ENCODE measurements at regions not wholly inside any gene's neighbourhood (a gene's known extent, or its start where the extent isn't known, plus 50 kb on each side); places are given as distances from the start of the nearest gene placed in this dataset.
A peak's percentile ranks its signal among the peaks of the same experiment; 100 is the strongest.

DNA sequence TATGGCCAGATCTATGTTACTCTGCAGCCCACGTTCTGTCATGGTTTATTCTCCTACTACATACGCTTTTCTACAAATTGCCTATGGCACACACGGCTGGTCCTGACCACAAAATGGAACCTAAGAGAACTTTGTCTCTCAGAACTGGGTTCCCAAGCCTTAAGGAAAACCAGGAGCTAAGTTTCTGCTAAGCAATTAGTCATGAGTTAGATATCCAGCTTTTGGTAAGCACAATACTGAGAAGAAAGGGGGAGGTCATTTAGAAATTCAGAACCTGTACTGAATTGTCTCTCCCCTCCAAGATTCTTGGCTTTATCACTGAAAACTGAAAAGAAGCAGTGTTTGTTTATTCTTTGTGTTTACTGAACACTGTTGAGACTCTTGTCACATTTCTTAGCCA lies 283.5 kb upstream of the TANK start:
- in situ Hi-C loops (cut with HindIII; ENCODE audit: low pct_unique_long_range_greater_than_20kb, low sequenced_read_pairs), result no loop called here
- DNase-seq (ENCODE audit: low read depth), result no peak

DNA sequence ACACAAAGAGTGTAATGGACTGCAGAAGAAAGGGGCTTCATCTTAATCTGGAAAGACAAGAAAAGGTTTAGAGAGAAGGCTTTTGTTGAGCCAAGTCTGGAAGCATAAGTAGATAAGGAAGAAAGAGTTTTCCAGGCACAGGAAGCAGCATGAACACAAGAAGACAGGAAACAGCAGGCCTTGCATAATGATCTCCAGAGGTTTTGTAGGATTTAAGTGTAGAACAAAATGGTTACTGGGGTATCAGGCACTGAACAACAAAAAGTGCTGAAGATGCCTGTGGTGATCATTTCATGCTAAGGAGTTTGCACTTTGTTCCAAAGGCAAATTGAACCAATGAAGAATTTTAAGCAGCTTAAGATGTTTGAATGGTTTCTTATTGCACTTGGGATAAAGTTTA lies 281.6 kb upstream of the TANK start:
- in situ Hi-C loops (cut with HindIII; ENCODE audit: low pct_unique_long_range_greater_than_20kb, low sequenced_read_pairs), result no loop called here

DNA sequence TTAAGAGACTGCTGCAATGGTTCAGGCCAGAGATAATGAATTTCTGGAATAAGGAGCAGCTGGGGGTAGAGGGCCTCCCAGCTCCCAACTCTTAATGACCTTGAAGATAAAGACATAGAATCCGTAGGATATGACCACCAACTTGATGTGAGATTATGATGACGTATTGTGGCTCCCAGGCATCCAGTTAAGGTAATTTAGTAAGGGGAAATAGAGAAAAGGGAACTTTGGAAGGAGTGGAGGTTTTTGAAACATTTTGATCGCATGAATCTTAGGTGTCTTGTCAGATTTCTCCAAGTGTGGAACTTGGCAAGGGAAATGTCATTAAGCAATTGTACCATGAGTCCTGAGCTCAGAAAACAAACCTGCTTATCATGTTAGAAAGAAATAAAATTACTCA lies 277.3 kb upstream of the TANK start:
- in situ Hi-C loops (cut with HindIII; ENCODE audit: low pct_unique_long_range_greater_than_20kb, low sequenced_read_pairs), result no loop called here
- DNase-seq (ENCODE audit: low read depth), result no peak

More for the DNA sequence above, 281.6 kb upstream of the TANK start:
- no peak for DNase-seq (ENCODE audit: low read depth)

DNA sequence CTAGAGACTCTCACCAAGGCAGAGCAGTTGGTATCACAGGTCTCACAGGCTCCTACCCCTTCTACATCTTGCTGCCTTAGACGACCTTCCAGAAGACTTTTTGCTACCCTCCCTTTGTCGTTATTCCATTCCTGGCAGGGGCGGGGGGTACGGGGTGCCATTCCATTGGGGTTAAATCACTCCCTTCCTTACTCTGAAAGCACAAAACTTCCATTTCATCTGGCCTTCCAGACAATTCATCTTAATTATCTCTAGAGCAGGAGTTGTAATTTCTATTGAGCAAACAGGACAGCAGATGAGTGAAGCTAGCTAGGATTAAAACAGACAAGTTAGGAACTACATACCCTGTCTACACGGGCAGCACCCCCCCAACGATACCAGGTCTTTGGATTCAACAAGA lies 276.2 kb upstream of the TANK start:
- in situ Hi-C loops (cut with HindIII; ENCODE audit: low pct_unique_long_range_greater_than_20kb, low sequenced_read_pairs), result no loop called here
- DNase-seq (ENCODE audit: low read depth), result no peak

DNA sequence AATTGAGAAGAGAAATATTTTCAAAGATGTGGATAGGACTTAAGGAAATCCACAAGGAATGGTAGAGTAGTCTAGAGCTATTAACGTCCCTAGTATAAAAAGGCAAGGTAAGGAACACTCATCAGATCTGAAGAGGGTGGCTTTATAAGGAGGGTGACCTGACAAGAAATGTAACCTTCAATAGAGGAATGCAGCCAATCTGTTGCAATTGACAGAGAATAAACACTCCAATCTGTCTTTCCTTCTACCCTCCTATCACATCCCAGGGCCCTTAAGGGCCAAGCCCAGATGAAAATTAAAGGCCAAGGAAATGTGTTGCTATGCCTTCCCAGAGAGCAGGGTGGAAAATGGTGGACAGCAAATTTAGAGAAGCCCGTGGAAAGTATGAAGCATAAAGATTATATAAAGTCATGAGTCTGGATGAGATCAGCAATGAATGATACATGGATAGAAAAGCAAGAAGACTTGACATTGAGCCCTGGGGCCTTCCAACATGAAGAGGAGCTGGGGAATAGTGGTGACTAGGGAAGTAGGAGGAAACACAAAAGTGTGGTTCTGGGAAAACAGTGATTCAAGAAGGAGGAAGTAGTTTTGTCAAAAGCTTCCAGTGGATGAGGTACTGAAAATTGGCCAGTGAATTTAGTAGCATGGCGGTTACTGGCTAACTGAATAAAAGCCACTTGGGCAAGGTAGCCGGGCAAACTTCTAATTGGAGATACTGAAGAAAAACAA lies 270.6 kb upstream of the TANK start:
- in situ Hi-C loops (cut with HindIII; ENCODE audit: low pct_unique_long_range_greater_than_20kb, low sequenced_read_pairs), result no loop called here
- no peak for DNase-seq (ENCODE audit: low read depth)

DNA sequence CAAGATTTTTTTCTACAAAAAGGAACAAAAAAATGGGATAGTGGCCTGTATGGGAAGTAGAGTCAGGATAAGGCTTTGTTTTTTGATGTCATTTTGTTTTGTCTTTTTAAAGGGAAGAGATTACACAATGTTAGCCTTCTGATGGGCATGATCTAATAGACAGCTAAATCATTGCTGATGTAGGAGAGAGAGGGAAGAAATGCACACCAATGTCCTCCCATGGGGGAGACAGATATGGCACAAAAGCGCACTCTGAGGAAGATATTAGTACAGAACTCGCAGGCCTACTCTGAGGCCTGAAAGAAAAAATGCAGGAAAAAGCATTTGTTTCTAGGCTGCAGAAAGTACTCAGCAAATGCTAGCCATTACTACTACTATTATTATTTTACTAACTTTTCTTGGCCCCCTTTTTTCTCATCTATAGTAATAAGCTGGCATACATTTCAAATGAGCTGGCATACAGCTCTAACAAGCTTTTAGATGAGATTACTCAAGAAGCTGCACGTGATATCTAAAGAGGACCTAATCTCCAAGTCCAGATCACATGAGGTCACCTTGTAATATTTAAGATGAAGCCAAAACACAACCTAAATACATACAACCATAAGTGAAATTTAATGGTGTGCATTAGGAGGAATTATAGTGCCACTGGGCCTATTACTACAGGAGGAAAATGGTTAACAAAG lies 269.4 kb upstream of the TANK start:
- no peak for DNase-seq (ENCODE audit: low read depth)
- in situ Hi-C loops (cut with HindIII; ENCODE audit: low pct_unique_long_range_greater_than_20kb, low sequenced_read_pairs), result no loop called here

DNA sequence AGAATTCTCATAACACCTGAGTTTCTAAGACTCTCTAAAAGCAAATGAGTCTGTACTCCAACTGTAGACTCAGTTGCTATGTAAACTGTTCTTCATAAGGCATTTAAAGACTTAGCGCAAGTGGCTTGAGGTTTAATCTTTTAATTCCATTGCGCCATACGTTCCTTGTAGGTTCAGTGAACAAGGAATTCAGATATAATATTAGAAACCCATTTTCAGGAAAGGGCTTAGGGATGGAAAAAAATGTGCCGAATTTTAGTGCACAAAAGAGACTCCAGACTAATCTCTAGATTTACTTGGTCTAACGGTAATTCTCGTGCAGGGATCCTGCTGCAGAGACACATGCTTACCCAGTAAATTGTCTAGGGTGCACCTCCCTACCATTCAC lies 268.9 kb upstream of the TANK start:
- no peak for DNase-seq (ENCODE audit: low read depth)
- in situ Hi-C loops (cut with HindIII; ENCODE audit: low pct_unique_long_range_greater_than_20kb, low sequenced_read_pairs), result no loop called here

DNA sequence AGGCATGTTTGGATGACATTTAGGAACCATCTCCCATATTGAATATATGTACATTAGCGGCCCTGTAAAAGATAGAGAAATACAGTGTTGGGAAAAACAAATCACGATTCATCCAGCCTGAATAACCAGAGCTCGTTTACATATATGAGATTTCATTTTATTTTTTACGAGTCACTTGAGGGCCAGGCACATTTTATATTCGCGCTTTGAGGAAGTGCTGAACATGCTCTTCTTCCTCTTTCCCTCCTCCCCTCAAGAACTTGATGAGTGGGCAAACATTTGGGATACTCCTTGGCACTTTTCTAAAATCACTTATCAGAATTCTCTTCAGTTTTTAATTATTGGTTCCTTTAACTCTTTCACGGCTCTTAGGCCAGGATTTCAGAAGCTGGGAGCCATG lies 268.0 kb upstream of the TANK start:
- no peak for DNase-seq (ENCODE audit: low read depth)

DNA sequence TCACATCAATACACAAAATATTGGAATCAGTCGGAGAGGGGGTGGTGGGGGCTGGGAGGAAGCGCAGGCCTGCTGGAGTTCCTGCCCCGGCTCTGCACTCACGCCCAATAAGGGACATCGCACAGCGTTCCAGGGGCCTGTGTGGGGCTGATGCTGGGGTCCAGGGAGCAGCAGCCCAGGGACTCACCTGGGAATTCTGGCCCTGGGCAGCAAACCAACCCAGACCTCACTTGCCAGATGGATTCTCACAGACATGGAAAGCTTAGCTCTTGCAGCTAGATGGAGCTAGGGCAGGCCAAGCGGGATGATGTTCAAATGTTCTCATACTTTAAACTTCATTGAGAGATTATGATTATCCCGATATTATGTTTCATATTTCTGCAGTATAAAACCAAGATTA lies 266.6 kb upstream of the TANK start:
- DNase-seq (ENCODE audit: low read depth), result no peak
- in situ Hi-C loops (cut with HindIII; ENCODE audit: low pct_unique_long_range_greater_than_20kb, low sequenced_read_pairs), result no loop called here

More for the DNA sequence above, 268.0 kb upstream of the TANK start:
- in situ Hi-C loops (cut with HindIII; ENCODE audit: low pct_unique_long_range_greater_than_20kb, low sequenced_read_pairs), result no loop called here

DNA sequence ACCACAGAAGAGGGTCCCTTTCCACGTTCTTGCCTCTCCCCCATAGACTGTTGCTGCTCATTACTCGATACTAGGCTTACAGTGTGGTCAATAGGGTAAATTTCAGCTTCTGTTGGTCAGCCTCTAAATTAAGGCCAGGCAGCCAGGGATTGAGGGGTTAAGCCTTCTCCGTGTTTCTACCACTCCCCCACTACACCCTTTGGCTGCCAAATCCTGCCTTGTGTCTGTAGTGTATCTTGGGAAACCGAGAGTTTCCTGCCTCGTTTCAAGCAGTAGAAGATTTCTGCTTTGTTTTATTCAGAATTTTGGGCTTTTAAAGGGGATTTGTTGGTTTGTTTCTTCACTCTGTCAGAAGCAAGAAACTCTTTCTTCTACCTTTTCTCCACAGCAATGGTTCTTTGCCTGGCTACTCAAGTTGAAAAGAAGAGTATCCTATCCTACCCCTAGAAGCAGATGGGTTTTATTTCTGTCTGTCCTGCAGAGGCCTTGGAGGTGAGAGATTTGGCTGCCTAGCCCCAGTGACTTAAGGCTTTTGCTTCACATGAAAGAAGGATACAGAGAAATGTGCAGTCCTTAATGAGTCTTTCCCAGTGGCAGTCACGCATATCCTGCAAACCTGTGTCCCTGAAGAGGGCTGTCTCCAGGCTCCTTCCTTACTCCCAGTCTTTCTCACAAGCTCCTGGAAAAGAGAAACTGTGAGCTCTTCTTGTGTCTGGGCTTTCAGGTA lies 261.5 kb upstream of the TANK start:
- in situ Hi-C loops (cut with HindIII; ENCODE audit: low pct_unique_long_range_greater_than_20kb, low sequenced_read_pairs), result no loop called here
- DNase-seq (ENCODE audit: low read depth), result no peak

DNA sequence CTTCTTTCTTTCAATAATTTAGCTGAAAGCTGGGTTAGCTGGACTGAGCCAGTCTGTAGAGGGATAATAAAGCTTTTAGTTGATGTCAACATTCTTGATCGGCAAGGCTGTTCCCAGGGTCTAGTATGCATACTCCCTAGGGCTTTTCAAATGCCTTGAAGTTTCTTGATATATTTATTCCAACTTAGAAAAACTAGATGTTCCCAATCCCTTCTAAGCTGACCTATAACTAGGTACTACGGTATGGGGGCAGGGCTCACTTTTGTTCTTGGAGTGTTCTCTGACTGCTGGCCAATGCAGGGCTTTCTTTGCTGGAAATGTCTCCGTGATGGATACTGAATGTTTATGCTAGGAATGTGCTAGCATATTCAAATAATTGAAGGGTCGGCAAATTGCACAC lies 258.6 kb upstream of the TANK start:
- in situ Hi-C loops (cut with HindIII; ENCODE audit: low pct_unique_long_range_greater_than_20kb, low sequenced_read_pairs), result no loop called here

DNA sequence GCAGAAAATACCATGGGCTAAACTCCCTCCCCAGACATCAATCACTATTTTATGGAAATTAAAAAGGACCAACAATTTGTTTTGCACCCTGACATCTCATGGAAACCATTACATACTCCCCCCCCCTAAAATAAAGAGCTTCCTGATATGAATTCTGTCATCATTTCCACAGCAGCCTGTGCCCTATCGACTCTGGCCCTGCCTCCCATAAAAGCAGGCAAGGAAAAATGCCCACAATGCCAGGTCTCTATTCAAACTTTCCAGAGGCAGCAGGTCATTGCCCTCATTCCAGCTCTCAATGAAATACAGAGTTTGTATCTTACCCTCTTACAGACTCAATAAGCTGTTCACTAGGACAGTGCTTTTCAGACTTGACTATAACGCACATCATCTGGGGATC lies 254.4 kb upstream of the TANK start:
- in situ Hi-C loops (cut with HindIII; ENCODE audit: low pct_unique_long_range_greater_than_20kb, low sequenced_read_pairs), result no loop called here
- no peak for DNase-seq (ENCODE audit: low read depth)

More for the DNA sequence above, 258.6 kb upstream of the TANK start:
- no peak for DNase-seq (ENCODE audit: low read depth)

DNA sequence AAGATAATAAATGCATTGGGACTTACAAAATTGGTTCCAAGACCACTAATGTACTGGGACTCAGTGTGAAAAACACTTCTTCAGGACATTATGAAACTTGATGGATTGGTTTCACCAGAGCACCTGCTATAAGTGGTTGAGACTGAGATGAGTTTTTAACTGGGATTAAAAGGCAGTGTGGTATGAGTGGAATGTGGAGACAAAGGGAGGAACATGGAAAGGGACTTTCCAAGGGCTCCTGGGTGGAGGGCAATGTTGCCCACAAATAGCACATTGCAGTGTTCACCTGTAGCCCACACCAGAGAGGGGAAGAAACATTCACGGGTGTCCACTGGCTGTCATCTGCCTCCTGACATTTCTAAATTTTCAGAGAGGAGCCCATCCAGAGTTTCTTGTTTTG lies 253.3 kb upstream of the TANK start:
- DNase-seq (ENCODE audit: low read depth), result peak; percentile 8
- in situ Hi-C loops (cut with HindIII; ENCODE audit: low pct_unique_long_range_greater_than_20kb, low sequenced_read_pairs), result no loop called here

DNA sequence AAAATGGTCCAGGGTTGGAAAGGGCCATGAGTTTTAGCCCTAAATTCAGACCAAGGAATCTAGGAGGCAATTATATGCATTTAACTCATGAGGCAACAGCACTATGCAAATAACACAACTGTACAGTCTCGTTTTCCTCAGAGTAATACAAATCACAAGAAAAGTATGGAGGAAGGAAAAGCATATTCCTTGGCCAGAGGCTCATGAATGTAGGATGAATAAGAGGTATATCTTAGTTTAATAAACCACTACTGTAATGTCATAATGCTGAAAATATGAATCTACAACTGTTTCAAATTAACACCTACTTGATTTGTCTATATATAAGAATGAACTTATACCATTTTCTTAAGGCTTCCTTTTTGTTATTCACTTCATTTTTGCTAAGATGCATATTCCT lies 252.5 kb upstream of the TANK start:
- in situ Hi-C loops (cut with HindIII; ENCODE audit: low pct_unique_long_range_greater_than_20kb, low sequenced_read_pairs), result no loop called here
- no peak for DNase-seq (ENCODE audit: low read depth)

DNA sequence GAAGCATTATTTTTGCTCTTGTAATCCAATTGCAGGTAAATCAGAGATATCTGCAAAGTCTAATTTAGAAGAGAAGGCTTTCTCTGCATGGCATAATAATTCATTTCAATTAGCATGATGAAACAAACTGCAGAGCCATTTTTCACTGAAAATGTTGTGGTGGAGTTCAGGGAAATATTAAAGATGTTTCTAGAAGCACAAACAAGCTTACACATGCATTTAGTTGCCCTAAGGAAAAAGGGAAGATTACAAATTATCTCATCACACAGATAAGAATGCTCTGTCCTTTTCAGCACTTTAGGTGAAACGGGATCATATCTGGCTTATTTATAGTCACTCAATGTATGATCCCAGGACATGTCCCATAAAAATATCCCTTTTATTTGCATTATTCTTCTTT lies 252.1 kb upstream of the TANK start:
- in situ Hi-C loops (cut with HindIII; ENCODE audit: low pct_unique_long_range_greater_than_20kb, low sequenced_read_pairs), result no loop called here

DNA sequence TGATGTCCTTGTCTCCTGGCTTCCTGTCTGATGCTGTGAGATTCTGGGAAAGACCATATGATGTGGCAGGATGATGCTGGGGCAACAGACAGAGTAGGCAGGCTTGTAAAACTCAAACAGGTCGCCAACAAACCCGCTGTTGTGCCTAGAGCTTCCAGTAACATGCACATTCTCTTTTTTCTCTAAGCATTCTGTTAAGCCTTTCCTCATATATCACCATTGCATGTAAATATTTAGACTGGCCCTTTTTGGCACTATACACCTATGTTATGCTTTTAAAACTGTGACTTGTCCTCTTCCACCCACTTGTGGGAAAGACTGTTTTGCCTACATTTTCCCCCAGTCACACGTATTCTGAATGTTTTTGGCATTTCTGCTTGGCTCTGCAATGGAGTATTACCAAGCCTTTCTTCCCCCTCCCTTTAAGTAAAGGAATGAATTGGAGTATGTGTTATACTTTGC lies 250.4 kb upstream of the TANK start:
- in situ Hi-C loops (cut with HindIII; ENCODE audit: low pct_unique_long_range_greater_than_20kb, low sequenced_read_pairs), result no loop called here
- no peak for DNase-seq (ENCODE audit: low read depth)

More for the DNA sequence above, 252.1 kb upstream of the TANK start:
- no peak for DNase-seq (ENCODE audit: low read depth)

DNA sequence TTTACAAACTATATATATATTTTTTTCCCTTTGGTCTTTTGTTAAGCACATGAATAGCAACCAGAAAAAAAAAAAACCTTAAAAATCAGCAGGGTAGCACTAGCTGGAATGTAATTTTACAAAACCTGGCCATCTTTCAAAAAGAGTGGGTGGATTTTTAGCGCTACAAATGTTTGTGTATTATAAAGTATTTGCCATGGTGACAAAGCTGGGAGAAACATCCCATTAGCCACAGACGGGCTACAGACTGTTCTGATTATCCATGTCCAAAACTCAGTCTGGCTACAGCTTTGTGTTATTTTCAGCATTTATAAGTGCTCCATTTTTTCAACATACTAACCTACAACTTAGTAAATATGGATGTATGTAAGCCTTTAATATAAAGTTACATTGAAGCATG lies 249.5 kb upstream of the TANK start:
- no peak for DNase-seq (ENCODE audit: low read depth)
- in situ Hi-C loops (cut with HindIII; ENCODE audit: low pct_unique_long_range_greater_than_20kb, low sequenced_read_pairs), result no loop called here

DNA sequence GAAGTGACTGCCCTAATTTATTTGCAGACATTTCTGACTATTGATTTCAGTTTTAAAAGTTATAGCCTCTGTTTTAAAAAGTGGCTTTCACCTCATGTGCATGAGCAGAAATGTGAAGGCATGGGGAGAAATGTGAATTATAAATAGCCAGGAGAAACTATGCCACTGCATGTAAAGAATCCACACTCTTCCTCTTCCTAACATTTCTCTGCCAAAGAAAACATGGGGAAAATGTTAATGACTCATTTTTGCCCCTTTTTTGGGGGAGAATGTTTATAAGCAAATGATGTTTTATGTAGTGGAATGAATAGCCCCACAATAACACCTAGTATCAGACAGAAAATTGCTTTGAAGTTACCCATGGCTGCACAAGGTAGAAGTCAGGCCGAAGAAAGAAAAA lies 249.0 kb upstream of the TANK start:
- DNase-seq (ENCODE audit: low read depth), result no peak
- in situ Hi-C loops (cut with HindIII; ENCODE audit: low pct_unique_long_range_greater_than_20kb, low sequenced_read_pairs), result no loop called here

DNA sequence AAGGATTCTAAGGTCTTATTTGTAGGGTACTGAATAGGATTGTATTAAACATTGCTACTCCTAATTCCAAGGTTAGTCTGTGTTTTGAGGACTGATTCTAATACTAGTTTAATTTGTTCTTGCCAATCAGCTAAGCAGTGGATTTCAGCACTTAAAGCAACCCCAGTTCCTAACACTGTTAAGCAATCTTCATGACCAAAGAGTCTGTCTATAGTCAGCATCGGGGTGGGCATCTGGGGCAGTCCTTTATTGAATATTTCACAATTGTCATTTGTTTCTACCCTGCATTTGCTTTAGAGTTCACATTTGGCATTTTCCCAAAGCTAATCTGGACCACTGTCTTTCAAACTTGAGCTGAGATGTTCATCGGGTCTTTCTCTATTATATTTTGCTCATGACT lies 248.0 kb upstream of the TANK start:
- no peak for DNase-seq (ENCODE audit: low read depth)
- in situ Hi-C loops (cut with HindIII; ENCODE audit: low pct_unique_long_range_greater_than_20kb, low sequenced_read_pairs), result no loop called here

All from Caki2 (cell line).